Neural cell (in vitro differentiated cells): ENCODE measurements at regions not wholly inside any gene's neighbourhood (a gene's known extent, or its start where the extent isn't known, plus 50 kb on each side); places are given as distances from the start of the nearest gene placed in this dataset.

Source experiments
- H2AFZ ChIP-seq: fragments of 200-600, 300-800 bp; sonication (generic), shearing (Covaris generic); 2 replicates; pipeline ENCODE4 v1.6.0; 2014; ENCODE audit warnings: low read depth, mild to moderate bottlenecking, antibody characterized with exemption, low read length, moderate library complexity
- H3F3A ChIP-seq: fragments of 200-600 bp; shearing (Covaris generic); 2 replicates; pipeline ENCODE4 v1.6.1; 2016; ENCODE audit warnings: mild to moderate bottlenecking, moderate library complexity, mixed read lengths, antibody characterized with exemption, low read length; ENCODE audit not compliant: insufficient read depth, poor library complexity, severe bottlenecking
- H3K27ac ChIP-seq: fragments of 200-600, 300-800 bp; sonication (generic), shearing (Covaris generic); 2 replicates; pipeline ENCODE4 v1.5.1; 2014; ENCODE audit warnings: mild to moderate bottlenecking, low read length, moderate library complexity
- H3K27me3 ChIP-seq: fragments of 300-800, 200-600 bp; sonication (generic), shearing (Covaris generic); 2 replicates; pipeline ENCODE4 v1.6.0; 2014; ENCODE audit warnings: mild to moderate bottlenecking, low read depth, low read length, moderate library complexity; ENCODE audit not compliant: insufficient read depth
- H3K36me3 ChIP-seq: fragments of 300-800, 200-600 bp; sonication (generic), shearing (Covaris generic); 2 replicates; pipeline ENCODE4 v1.5.1; 2014; ENCODE audit warnings: mild to moderate bottlenecking, antibody characterized with exemption, low read length, moderate library complexity; ENCODE audit not compliant: insufficient read depth
- H3K4me2 ChIP-seq: fragments of 300-800, 200-600 bp; sonication (generic), shearing (Covaris generic); 2 replicates; pipeline ENCODE4 v1.6.0; 2014; ENCODE audit warnings: mild to moderate bottlenecking, low read length
- H3K4me3 ChIP-seq: fragments of 300-800, 200-600 bp; sonication (generic), shearing (Covaris generic); 2 replicates; pipeline ENCODE4 v1.5.1; 2014; ENCODE audit warnings: mild to moderate bottlenecking, low read length, moderate library complexity
- H3K79me2 ChIP-seq: fragments of 200-600 bp; shearing (Covaris generic); replicated peaks from 2 replicates; pipeline ENCODE4 v1.6.0; 2014; ENCODE audit warnings: mild to moderate bottlenecking, low read length, moderate library complexity; ENCODE audit not compliant: insufficient read depth
- H3K9ac ChIP-seq: fragments of 300-800, 200-600 bp; sonication (generic), shearing (Covaris generic); 2 replicates; pipeline ENCODE4 v1.6.1; 2016; ENCODE audit warnings: mild to moderate bottlenecking, low read length, mixed read lengths
- H3K9me2 ChIP-seq: fragments of 200-600 bp; shearing (Covaris generic); 2 replicates; pipeline ENCODE4 v1.6.1; 2016; ENCODE audit warnings: mild to moderate bottlenecking, low read length, mixed read lengths; ENCODE audit not compliant: insufficient read depth
- H3K9me3 ChIP-seq: fragments of 200-600, 300-800 bp; sonication (generic), shearing (Covaris generic); 2 replicates; pipeline ENCODE4 v1.6.1; 2016; ENCODE audit warnings: mild to moderate bottlenecking, mixed run types, low read length, moderate library complexity, mixed read lengths
- H4K20me1 ChIP-seq: fragments of 200-600 bp; shearing (Covaris generic); 2 replicates; pipeline ENCODE4 v1.6.1; 2016; ENCODE audit warnings: mild to moderate bottlenecking, mixed run types; ENCODE audit not compliant: insufficient read depth
- CTCF ChIP-seq: fragments of 450-650 bp; IDR thresholded peaks from 2 replicates; pipeline ENCODE4 v1.5.1; 2014; ENCODE audit warnings: antibody characterized with exemption, mild to moderate bottlenecking, moderate library complexity; ENCODE audit not compliant: poor library complexity, severe bottlenecking
- EP300 ChIP-seq: fragments of 450-650 bp; conservative IDR thresholded peaks from 2 replicates; pipeline ENCODE4 v1.6.1; 2014; ENCODE audit warnings: antibody characterized with exemption, mild to moderate bottlenecking, moderate library complexity; ENCODE audit not compliant: poor library complexity, severe bottlenecking
- EZH2 ChIP-seq: fragments of 200-600, 300-800 bp; shearing (Covaris generic), sonication (generic); IDR thresholded peaks from 2 replicates; pipeline ENCODE4 v1.6.1; 2014; ENCODE audit warnings: antibody characterized with exemption, low read length, borderline replicate concordance, mild to moderate bottlenecking; ENCODE audit not compliant: insufficient read depth, poor library complexity, severe bottlenecking
- MXI1 ChIP-seq: fragments of 450-650 bp; conservative IDR thresholded peaks from 2 replicates; pipeline ENCODE4 v1.6.1; 2014; ENCODE audit warnings: antibody characterized with exemption, mild to moderate bottlenecking; ENCODE audit not compliant: poor library complexity, severe bottlenecking
- POLR2AphosphoS5 ChIP-seq: IDR thresholded peaks from 2 replicates; pipeline ENCODE4 v1.6.1; 2012
- RAD21 ChIP-seq: fragments of 450-650 bp; conservative IDR thresholded peaks from 2 replicates; pipeline ENCODE4 v1.6.1; 2014; ENCODE audit warnings: antibody characterized with exemption, mild to moderate bottlenecking, moderate library complexity
- REST ChIP-seq: IDR thresholded peaks from 2 replicates; pipeline ENCODE4 v1.6.1; 2012; ENCODE audit warnings: borderline replicate concordance
- SMC3 ChIP-seq: fragments of 450-650 bp; conservative IDR thresholded peaks from 2 replicates; pipeline ENCODE4 v1.6.1; 2014; ENCODE audit warnings: antibody characterized with exemption, mild to moderate bottlenecking, moderate library complexity; ENCODE audit not compliant: poor library complexity
- TAF1 ChIP-seq: IDR thresholded peaks from 2 replicates; pipeline ENCODE4 v1.6.1; 2012; ENCODE audit warnings: low read depth

GRCh38 chrX:63934791-63935190 lies 149.8 kb upstream of the ARHGEF9 start:
- no peaks in the 10 kb centered on the region for H3K9me3 ChIP-seq
- H3F3A ChIP-seq = no peaks in the 10 kb centered on the region
- no peak overlapping the region for H2AFZ ChIP-seq
- H3K4me2 ChIP-seq = no peak overlapping the region
- no peaks in the 10 kb centered on the region for H3K27me3 ChIP-seq
- H3K9ac ChIP-seq = no peak overlapping the region
- no peak overlapping the region for H3K4me3 ChIP-seq
- no peaks in the 10 kb centered on the region for H3K79me2 ChIP-seq
- H3K9me2 ChIP-seq = no peaks in the 10 kb centered on the region
- no peaks in the 10 kb centered on the region for H3K36me3 ChIP-seq
- TF ChIP-seq REST (no peak), CTCF (no peak), EZH2 (no peak), TAF1 (no peak), RAD21 (no peak), POLR2AphosphoS5 (no peak), SMC3 (no peak), MXI1 (no peak), EP300 (no peak)
- H4K20me1 ChIP-seq = no peaks in the 10 kb centered on the region
- no peak overlapping the region for H3K27ac ChIP-seq

GRCh38 chrX:63934160-63934559 lies 149.1 kb upstream of the ARHGEF9 start:
- H3K79me2 ChIP-seq = no peaks in the 10 kb centered on the region
- H3K9me3 ChIP-seq = no peaks in the 10 kb centered on the region
- no peak overlapping the region for H3K4me2 ChIP-seq
- H2AFZ ChIP-seq = no peak overlapping the region
- H3K27me3 ChIP-seq = no peaks in the 10 kb centered on the region
- H3K9ac ChIP-seq = no peak overlapping the region
- H3K9me2 ChIP-seq = no peaks in the 10 kb centered on the region
- H4K20me1 ChIP-seq = no peaks in the 10 kb centered on the region
- no peaks in the 10 kb centered on the region for H3F3A ChIP-seq
- no peak for TF ChIP-seq RAD21
- TF ChIP-seq MXI1 = no peak
- no peak for TF ChIP-seq POLR2AphosphoS5
- TF ChIP-seq TAF1 = no peak
- H3K4me3 ChIP-seq = no peak overlapping the region
- H3K36me3 ChIP-seq = no peaks in the 10 kb centered on the region
- no peak overlapping the region for H3K27ac ChIP-seq

- Histone ChIP-seq H3K9me2 (no peaks in the 10 kb centered on the region), H3K4me2 (no peak overlapping the region), H2AFZ (no peak overlapping the region), H3K9ac (no peak overlapping the region), H3K27ac (no peak overlapping the region), H3K79me2 (no peaks in the 10 kb centered on the region), H3K36me3 (no peaks in the 10 kb centered on the region), H3K4me3 (no peak overlapping the region), H4K20me1 (no peaks in the 10 kb centered on the region), H3F3A (no peaks in the 10 kb centered on the region), H3K27me3 (no peaks in the 10 kb centered on the region), H3K9me3 (no peaks in the 10 kb centered on the region)
- TF ChIP-seq RAD21 (no peak), EP300 (no peak), SMC3 (no peak), CTCF (no peak), POLR2AphosphoS5 (no peak), REST (no peak)
Measured at GRCh38 chrX:63932907-63933306, 147.9 kb upstream of the ARHGEF9 start.
